PC-9 (cell line): ENCODE measurements at regions not wholly inside any gene's neighbourhood (a gene's known extent, or its start where the extent isn't known, plus 50 kb on each side); places are given as distances from the start of the nearest gene placed in this dataset.

Source experiments
- BruUV-seq: library from RNA; stranded (reverse); fragments of 400-500 nt; replicated peaks from 2 replicates; lab custom pipeline; 2021; lab: Mats Ljungman, UMichigan
- CTCF ChIA-PET: fragments of 300-600 bp; sonication (Branson Sonifier 250); formaldehyde crosslinking; loops from one replicate; lab custom pipeline; 2022; ENCODE audit warnings: antibody characterized with exemption; lab: Charles Lee
- POLR2A ChIA-PET: fragments of 300-600 bp; sonication (Branson Sonifier 250); formaldehyde crosslinking; loops from one replicate; lab custom pipeline; 2022; ENCODE audit warnings: antibody characterized with exemption; ENCODE audit not compliant: unreplicated experiment; lab: Charles Lee
- DNase-seq, 2 experiments: peaks; one replicate each; pipeline versions ENCODE4 v3.0.0 to v3.0.0-alpha.2; 2015 to 2022; ENCODE audit warnings: mixed read lengths in 1 of 2
- H2AFZ ChIP-seq: fragments of 200-600 bp; sonication (generic); 2 replicates; pipeline ENCODE4 v1.8.1; 2017; ENCODE audit warnings: antibody characterized with exemption
- H3F3A ChIP-seq: fragments of 200-600 bp; sonication (generic); 2 replicates; pipeline ENCODE4 v1.8.1; 2017; ENCODE audit warnings: antibody characterized with exemption, mild to moderate bottlenecking, low read depth; ENCODE audit not compliant: insufficient read depth
- H3K27ac ChIP-seq: fragments of 200-600 bp; sonication (generic); 2 replicates; pipeline ENCODE4 v1.6.1; 2016; ENCODE audit warnings: mixed run types
- H3K27me3 ChIP-seq: fragments of 200-600 bp; sonication (generic); 2 replicates; pipeline ENCODE4 v1.6.1; 2016; ENCODE audit warnings: low read depth, mixed run types; ENCODE audit not compliant: insufficient read depth
- H3K36me3 ChIP-seq: fragments of 200-600 bp; sonication (generic); 2 replicates; pipeline ENCODE4 v1.6.1; 2016; ENCODE audit warnings: low read depth, mixed run types
- H3K4me1 ChIP-seq: fragments of 200-600 bp; sonication (generic); replicated peaks from 2 replicates; pipeline ENCODE4 v1.6.1; 2016; ENCODE audit warnings: mixed run types; ENCODE audit not compliant: insufficient read depth
- H3K4me2 ChIP-seq: fragments of 200-600 bp; sonication (generic); 2 replicates; pipeline ENCODE4 v1.6.1; 2017; ENCODE audit warnings: mixed run types
- H3K4me3 ChIP-seq: fragments of 200-600 bp; sonication (generic); 2 replicates; pipeline ENCODE4 v1.6.1; 2016; ENCODE audit warnings: mixed run types
- H3K79me2 ChIP-seq: fragments of 200-600 bp; sonication (generic); 2 replicates; pipeline ENCODE4 v1.6.1; 2017; ENCODE audit warnings: low read depth, mixed run types
- H3K9me2 ChIP-seq: fragments of 200-600 bp; sonication (generic); 2 replicates; pipeline ENCODE4 v1.8.1; 2017; ENCODE audit warnings: mild to moderate bottlenecking; ENCODE audit not compliant: insufficient read depth
- H3K9me3 ChIP-seq: fragments of 200-600 bp; sonication (generic); 2 replicates; pipeline ENCODE4 v1.8.1; 2016; ENCODE audit warnings: low read depth; ENCODE audit not compliant: insufficient read depth
- H4K20me1 ChIP-seq: fragments of 200-600 bp; sonication (generic); 2 replicates; pipeline ENCODE4 v1.8.1; 2017; ENCODE audit not compliant: insufficient read depth
- EZH2 ChIP-seq: fragments of 200-600 bp; sonication (generic); IDR thresholded peaks from 2 replicates; pipeline ENCODE4 v1.8.0; 2017; ENCODE audit warnings: antibody characterized with exemption, low read depth
- intact Hi-C: fragments of 100-400 bp; cut with micrococcal nuclease; formaldehyde crosslinking; loops from one replicate; pipeline ENCODE4 v1.10.0; 2022; ENCODE audit not compliant: unreplicated experiment
- TF ChIP-seq, protein P1 (sequence below): fragments of 200-600 bp; sonication (generic); conservative IDR thresholded peaks from 2 replicates; pipeline ENCODE4 v1.6.1; 2017; ENCODE audit warnings: mixed run types, antibody characterized with exemption, mild to moderate bottlenecking, moderate library complexity

DNA sequence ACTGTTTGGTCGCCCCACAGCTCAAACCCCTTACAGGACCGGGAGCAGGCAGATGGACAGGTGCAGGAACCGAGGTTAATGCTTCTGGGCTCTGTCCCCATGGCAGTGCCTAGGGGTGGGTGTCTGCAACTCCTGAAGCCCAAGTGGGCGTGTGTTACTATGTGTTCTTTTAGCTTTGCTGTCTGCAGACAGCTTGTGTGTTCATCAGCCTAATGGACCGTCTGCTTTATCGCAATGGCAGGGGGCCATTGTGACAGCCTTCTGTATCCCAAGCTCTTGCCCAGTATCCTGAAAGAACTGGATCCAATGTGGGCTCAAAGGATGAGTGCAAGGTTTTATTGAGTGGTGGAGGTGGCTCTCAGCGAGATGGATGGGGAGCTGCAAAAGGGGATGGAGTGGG is 266.7 kb downstream of the CSNK1G3 start:
- TF ChIP-seq EZH2 = no peak
- TF ChIP-seq, protein P1, sequence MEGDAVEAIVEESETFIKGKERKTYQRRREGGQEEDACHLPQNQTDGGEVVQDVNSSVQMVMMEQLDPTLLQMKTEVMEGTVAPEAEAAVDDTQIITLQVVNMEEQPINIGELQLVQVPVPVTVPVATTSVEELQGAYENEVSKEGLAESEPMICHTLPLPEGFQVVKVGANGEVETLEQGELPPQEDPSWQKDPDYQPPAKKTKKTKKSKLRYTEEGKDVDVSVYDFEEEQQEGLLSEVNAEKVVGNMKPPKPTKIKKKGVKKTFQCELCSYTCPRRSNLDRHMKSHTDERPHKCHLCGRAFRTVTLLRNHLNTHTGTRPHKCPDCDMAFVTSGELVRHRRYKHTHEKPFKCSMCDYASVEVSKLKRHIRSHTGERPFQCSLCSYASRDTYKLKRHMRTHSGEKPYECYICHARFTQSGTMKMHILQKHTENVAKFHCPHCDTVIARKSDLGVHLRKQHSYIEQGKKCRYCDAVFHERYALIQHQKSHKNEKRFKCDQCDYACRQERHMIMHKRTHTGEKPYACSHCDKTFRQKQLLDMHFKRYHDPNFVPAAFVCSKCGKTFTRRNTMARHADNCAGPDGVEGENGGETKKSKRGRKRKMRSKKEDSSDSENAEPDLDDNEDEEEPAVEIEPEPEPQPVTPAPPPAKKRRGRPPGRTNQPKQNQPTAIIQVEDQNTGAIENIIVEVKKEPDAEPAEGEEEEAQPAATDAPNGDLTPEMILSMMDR = no peak
- CTCF ChIA-PET = no interaction called here

DNA sequence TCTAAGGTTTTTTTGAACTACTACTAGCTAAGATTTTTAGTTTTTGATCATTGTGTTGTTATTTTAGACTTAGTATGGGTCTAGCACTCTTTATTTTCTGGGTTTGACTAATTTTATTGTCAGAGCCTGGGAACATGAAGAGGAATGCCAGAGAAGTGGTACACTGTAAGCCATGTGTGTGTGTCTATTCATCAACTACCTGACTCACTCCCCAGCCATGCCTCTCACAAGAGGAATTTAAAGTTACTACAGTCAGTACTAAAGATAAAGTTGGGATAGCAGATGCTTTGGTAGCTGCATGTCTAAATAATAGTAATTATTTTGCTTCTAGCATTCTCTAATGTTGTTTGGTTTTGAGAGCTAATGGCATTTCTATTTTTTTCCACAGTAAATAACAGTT is 264.8 kb downstream of the CSNK1G3 start:
- BruUV-seq = no TSS peak
- no peak for DNase-seq

More for the DNA sequence above, 266.7 kb downstream of the CSNK1G3 start:
- BruUV-seq = no TSS peak
- Histone ChIP-seq H3K4me1 (no peaks in the 10 kb centered on the region), H3K36me3 (no peaks in the 10 kb centered on the region), H4K20me1 (no peaks in the 10 kb centered on the region), H3K9me3 (no peaks in the 10 kb centered on the region), H3K27ac (no peak overlapping the region), H3K79me2 (no peaks in the 10 kb centered on the region), H3F3A (no peaks in the 10 kb centered on the region), H3K4me2 (no peak overlapping the region), H3K9me2 (no peaks in the 10 kb centered on the region), H2AFZ (no peak overlapping the region), H3K27me3 (no peaks in the 10 kb centered on the region), H3K4me3 (no peak overlapping the region)
- intact Hi-C loops = no loop called here
- no peak for DNase-seq
- POLR2A ChIA-PET = no interaction called here

DNA sequence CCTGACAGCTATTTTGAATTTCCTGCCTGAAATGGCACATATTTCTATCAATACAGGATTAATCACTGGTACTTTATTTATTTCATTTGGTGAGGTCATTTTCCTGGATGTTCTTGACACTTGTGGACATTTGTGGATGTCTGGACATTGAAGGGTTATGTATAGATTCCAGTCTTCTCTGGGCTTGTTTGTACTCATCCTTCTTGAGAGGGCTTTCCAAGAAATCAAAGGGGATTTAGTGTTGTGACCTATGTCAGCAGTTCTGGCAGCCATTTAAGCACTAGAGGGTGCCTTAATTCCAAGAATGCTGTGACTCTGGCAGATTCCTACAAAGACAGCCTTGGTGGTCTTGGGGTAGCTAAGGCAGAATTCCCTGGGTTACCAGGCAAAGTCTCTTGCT is 259.7 kb downstream of the CSNK1G3 start:
- no peak overlapping the region for H3K4me2 ChIP-seq
- H3K27me3 ChIP-seq = no peaks in the 10 kb centered on the region
- no peak overlapping the region for H3K27ac ChIP-seq
- no peaks in the 10 kb centered on the region for H3K9me3 ChIP-seq
- no peak overlapping the region for H3K4me3 ChIP-seq
- H2AFZ ChIP-seq = no peak overlapping the region
- no peaks in the 10 kb centered on the region for H4K20me1 ChIP-seq
- intact Hi-C loops = no loop called here
- DNase-seq = no peak
- H3F3A ChIP-seq = no peaks in the 10 kb centered on the region
- CTCF ChIA-PET = no interaction called here
- no peaks in the 10 kb centered on the region for H3K79me2 ChIP-seq
- no peaks in the 10 kb centered on the region for H3K9me2 ChIP-seq
- BruUV-seq = no TSS peak
- H3K4me1 ChIP-seq = no peaks in the 10 kb centered on the region
- POLR2A ChIA-PET = no interaction called here
- TF ChIP-seq, protein P1 = no peak
- TF ChIP-seq EZH2 = no peak
- no peaks in the 10 kb centered on the region for H3K36me3 ChIP-seq

More for the DNA sequence above, 264.8 kb downstream of the CSNK1G3 start:
- Histone ChIP-seq H2AFZ (no peak overlapping the region), H3F3A (no peaks in the 10 kb centered on the region), H3K4me2 (no peak overlapping the region), H3K27ac (no peak overlapping the region), H3K27me3 (no peaks in the 10 kb centered on the region), H3K9me3 (no peaks in the 10 kb centered on the region), H3K36me3 (no peaks in the 10 kb centered on the region), H4K20me1 (no peaks in the 10 kb centered on the region), H3K4me1 (no peaks in the 10 kb centered on the region), H3K9me2 (no peaks in the 10 kb centered on the region), H3K79me2 (no peaks in the 10 kb centered on the region), H3K4me3 (no peak overlapping the region)
- POLR2A ChIA-PET = no interaction called here
- CTCF ChIA-PET = no interaction called here
- TF ChIP-seq, protein P1 = no peak
- no peak for TF ChIP-seq EZH2
- intact Hi-C loops = no loop called here
